GM18870 (cell line): ENCODE measurements at regions not wholly inside any gene's neighbourhood (a gene's known extent, or its start where the extent isn't known, plus 50 kb on each side); places are given as distances from the start of the nearest gene placed in this dataset.

Experiments
- ATAC-seq: cut with Tn5 transposase; IDR thresholded peaks from one replicate; pipeline ENCODE4 v1.9.1; 2021; ENCODE audit warnings: moderate library complexity; ENCODE audit not compliant: unreplicated experiment

DNA sequence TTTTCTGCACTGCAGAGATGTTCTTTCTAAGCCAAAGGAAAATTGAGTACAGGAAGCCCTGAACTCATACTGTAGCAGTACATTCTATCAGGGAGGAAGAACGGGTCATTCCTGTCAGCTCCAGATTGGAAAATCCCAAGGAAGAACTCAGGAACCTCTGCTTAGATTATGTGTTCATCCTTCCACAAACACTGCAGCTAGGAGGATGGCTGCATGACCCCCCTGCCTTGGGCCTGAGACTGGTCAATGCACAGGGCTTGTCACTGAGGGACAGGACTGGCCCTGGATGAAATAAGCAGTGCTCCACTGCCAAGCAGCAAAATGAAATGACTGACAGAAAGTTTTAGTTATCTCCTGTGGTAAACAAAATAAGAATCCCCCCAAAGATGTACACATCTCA is 1406.8 kb upstream of the TMEM132C start:
- ATAC-seq: no peak

DNA sequence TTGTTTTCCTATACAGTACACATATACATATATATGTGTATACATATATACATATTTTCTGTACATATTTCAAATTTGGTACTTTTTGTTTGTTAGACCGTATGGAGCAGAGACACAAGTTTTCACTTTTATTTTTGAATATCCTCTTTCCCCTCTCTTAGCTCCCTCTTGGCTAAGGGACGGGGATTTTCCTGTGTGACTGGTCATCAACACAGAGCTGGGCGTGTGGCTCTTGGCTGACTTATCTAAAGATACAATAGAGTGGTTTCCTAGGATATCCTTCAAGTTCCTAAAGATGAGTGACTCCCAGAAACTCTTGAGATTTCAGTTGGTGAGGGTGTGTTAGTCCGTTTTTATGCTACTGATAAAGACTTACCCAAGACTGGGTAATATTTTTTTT is 1404.5 kb upstream of the TMEM132C start:
- ATAC-seq: no peak

- ATAC-seq: no peak
These were observed 1397.3 kb upstream of the TMEM132C start for GRCh38 chr12:126869644-126870043.

DNA sequence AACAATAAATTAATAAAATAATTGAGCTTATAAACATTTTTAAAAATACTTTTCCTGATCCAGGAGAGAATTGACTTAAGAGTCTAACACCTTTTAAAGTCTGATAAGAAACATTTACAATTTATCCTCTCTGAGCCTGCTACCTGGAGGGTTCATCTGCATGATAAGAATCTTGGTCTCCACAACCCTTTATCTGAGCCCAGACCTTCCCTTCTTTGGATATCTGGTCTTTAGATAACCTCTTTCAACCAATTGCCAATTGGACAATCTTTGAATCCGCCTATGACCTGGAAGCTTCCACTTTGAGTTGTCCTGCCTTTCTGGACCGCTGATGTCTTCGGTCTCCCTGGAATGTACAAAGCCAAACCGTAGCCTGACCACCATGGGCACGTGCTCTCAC is 1393.3 kb upstream of the TMEM132C start:
- no peak for ATAC-seq

- peak; percentile 84 for ATAC-seq
These were observed 1392.4 kb upstream of the TMEM132C start for GRCh38 chr12:126874427-126875026.

DNA sequence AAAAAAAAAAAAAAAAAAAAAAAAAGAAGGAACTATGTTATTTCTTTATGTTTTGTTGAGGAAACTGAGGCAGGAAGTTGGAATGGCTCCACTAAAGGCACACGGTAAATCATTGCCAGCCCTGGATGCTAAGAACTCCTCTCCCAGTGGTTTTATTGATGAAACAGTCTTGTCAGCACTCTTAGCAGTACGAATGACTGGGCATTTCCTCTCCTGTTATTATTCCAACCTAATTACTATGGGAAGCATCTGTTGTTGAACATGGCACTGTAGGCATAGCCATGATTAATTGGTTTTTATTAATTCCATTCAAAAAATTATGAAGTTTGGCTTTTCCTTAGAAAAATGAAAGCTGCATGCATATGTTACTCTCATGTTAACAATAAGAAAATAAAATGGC is 1387.1 kb upstream of the TMEM132C start:
- no peak for ATAC-seq

DNA sequence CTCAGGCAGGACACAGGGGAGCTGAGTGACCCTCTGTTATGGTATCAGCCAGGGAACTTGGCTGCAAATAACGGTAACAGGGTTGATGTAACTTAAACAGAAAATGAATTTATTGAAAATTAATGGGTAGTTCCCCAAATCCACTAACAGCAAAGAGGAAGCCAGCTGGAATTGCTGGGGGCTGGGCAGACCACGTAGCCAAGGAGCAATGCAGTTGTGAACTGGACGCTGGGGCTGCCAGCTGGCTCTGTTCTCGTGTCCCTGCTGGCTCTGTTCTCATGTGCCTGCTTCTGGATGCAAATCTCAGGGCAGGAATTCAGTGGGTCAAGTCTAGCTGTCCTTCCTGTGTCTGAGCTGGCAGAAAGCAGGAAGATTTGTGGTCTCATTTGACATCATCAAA is 1383.3 kb upstream of the TMEM132C start:
- ATAC-seq: no peak

DNA sequence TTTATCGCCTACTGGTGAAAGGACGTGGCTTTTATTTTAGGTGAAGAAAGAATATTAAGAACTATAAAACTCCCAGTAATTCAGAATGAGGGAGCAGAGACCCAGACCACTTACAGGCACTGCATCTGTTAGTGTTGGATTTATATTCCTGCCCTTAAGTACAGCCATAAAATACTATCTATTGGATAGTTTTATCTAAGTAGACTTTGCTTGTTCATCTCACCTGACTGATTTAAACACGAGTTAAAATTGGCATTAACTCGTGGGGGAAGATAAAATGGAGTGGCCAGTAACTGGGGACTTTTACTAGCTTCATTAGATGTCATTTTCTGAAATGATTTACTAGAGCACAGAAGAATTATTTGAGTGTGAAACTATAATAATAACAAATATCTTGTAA is 1377.5 kb upstream of the TMEM132C start:
- no peak for ATAC-seq

- no peak for ATAC-seq
These were observed 1376.9 kb upstream of the TMEM132C start for GRCh38 chr12:126890097-126890496.

GRCh38 chr12:126891789-126892188 is 1375.2 kb upstream of the TMEM132C start:
- no peak for ATAC-seq

DNA sequence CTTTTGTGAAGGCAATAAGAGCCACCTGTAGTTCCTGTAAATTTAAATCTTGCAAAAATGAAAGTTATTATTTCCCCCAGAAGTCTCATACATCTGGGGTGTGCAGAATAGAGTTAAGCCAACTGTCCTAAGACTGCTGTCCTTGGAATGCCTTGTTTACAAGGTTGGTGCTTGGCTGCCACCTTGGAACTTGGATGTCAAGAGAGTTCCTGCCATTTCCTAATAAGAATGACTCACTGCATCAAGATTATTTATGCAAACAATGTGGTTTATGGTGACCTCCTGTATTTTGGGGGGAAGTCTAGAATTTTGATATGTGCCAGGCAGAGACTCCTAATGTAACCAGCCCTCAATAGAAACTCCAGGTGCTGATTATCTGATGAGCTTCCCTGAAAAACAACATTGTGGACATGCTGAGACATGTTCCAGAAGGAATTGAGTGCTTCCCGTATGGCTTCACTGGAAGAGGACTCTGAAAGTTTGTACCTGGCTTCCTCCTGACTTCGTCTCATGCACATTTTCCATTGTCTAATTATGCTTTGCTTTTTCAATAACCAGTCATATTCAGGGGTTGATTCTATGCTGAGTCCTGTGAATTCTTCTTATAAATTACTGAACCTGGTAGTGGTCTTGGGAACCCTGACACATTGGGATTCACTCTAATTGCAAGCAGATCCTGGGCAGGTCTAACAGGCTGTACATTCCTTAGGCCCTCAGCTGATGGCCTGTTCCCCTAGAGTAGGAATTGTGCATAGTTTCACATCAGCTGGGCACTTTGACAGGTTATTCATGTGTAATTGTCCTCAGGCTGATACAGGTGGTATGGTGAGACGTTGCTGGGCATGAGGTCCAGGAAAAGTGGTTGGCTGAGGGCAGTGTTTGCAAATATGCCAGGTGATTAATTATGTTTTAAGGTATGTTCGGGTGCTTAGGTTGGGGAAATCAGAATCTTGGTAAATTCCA is 1370.7 kb upstream of the TMEM132C start:
- no peak for ATAC-seq

GRCh38 chr12:126897102-126897501 is 1369.9 kb upstream of the TMEM132C start:
- no peak for ATAC-seq

DNA sequence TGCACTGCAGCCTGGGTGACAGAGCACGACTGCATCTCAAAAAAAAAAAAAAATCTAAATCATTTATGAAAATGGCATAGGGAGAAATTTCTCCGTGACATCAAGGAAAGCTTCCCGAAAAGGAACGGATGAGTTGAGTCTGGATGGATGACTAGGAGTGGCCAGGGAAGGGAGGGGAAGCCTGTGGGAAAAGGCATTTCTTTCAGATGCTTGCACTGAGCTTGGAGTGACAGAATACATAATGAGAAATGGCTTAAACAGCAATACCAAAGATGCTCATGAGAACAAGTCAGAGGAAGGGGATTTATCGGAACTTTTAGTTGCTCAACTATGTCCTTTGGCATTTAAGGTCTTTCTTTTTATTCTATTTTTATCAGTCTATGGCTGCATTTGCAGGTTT is 1369.2 kb upstream of the TMEM132C start:
- ATAC-seq: no peak

DNA sequence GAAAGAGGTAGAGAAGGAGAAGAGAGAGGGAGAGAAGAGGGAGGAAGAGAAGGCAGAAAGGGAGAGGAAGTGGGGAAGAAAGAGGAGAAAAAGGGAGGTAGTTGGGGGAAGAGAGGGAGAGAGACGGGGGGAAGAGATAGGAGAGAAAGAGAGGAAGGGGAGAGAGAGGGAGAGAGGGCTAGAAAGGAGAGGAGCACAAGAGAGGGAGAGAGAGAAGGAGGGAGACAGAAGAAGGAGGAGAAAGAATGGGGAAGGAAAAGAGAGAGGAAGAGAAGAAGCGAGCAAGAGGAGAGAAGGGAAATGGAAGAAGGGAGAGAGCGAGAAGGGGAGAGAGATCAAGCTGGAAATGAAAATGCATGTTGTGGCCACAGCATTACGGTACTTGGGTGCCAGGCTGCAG is 1368.4 kb upstream of the TMEM132C start:
- ATAC-seq: no peak

DNA sequence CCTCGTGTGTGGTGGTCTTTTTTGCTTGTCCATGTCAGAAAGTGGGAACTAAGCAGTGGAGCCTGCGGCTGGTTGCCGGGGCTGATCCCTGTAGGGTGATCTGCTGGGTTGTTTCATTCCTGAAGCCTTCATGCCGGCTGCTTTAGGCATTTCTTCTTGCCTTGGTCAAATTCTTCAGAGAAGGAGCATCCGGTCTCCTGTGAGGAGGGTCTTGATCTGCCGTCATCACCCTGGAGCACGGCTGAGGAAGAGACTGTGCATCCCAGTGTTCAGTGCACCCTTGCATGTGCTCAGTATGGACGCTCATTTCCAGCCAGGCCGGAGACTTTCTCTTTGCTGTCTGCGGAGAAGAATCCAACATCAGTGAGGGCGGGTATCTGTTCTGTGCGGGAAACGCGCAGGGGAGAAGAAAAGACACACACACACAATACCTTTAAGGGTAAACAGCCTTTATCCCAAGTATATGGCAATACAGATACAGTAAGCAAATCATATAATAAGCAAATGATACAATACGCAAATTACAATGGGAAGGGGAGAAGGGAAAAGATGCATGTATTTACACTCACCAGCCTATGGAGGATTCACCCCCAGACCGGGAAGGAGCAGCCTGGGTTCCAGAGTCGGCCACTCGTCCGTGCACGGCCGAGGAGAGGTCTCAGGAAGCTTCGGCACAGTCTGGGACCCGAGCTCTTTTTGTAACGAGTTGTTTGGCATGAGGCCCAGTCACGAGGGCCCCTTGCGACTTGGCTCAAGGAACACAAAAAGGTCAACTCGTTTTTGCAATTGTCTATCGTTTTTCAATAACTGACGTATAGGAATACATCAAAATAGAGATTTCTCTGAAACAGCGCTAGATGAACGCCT is 1366.8 kb upstream of the TMEM132C start:
- no peak for ATAC-seq

GRCh38 chr12:126903027-126903876 is 1363.7 kb upstream of the TMEM132C start:
- ATAC-seq: no peak

DNA sequence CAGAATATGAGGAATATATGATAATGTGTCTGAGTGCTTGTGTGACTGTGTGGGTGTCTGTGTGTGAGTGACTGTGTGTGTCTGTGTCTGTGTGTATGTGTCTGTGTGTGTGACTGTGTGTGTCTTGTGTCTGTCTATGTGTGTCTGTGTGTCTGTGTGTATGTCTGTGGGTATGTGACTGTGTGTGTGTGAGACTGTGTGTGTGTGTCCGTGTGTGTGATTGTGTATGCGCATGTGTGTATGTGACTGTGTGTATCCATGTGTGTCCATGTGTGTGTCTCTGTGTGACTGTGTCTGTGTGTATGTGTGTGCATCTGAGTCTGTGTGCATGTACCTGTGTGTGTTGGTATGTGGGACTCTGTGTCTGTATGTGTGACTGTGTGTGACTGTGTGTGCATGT is 1361.2 kb upstream of the TMEM132C start:
- ATAC-seq: no peak

GRCh38 chr12:126907900-126908764 is 1358.8 kb upstream of the TMEM132C start:
- no peak for ATAC-seq

DNA sequence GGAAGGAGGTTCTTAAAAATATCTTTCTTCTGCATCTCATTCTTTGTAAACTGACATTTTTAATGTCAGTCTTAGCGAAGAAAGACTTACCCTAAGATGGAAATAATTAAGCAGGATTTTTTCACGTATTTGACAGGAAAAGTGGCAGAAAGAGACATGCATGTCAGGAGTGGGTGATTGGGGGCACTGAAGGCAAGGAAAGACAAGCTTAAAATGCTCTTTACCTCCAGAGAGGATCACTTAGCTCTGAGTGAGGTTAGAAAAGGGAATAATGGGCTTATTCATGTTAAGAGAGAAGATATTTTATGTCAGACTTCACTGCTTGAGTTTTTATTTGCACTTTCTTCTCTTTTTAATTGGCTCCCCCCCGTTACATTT is 1358.2 kb upstream of the TMEM132C start:
- ATAC-seq: no peak

GRCh38 chr12:126910570-126910969 is 1356.4 kb upstream of the TMEM132C start:
- no peak for ATAC-seq
